B cell (primary cell): ENCODE measurements at regions not wholly inside any gene's neighbourhood (a gene's known extent, or its start where the extent isn't known, plus 50 kb on each side); places are given as distances from the start of the nearest gene placed in this dataset.

ENCODE experiments used
- ATAC-seq: fragments of 200-7000 bp; cut with Tn5 transposase; one replicate; pipeline ENCODE4 v1.10.0; 2021; ENCODE audit warnings: low read depth, mild to moderate bottlenecking, moderate number of reproducible peaks, moderate library complexity
- CTCF ChIA-PET: fragments of 350-600 bp; sonication (Branson Sonifier 250); formaldehyde crosslinking; loops from one replicate; lab custom pipeline; 2021; ENCODE audit warnings: antibody characterized with exemption, inconsistent platforms; lab: Charles Lee
- POLR2A ChIA-PET: fragments of 350-600 bp; sonication (Branson Sonifier 250); formaldehyde crosslinking; loops from one replicate; lab custom pipeline; 2021; ENCODE audit warnings: antibody characterized with exemption; lab: Charles Lee
- DNase-seq: peaks from one replicate; pipeline ENCODE4 v3.0.0; 2013
- H2AFZ ChIP-seq: 2 replicates; pipeline ENCODE4 v1.6.1; 2012; ENCODE audit warnings: mild to moderate bottlenecking, low read depth, low read length; ENCODE audit not compliant: insufficient read depth, poor library complexity, severe bottlenecking
- H3K27ac ChIP-seq, 2 donors: 1 replicate in 1 of 2; 2 replicates in 1 of 2; pipeline ENCODE4 v1.5.1; 2012 to 2013; ENCODE audit warnings: low read length in 2 of 2, mild to moderate bottlenecking in 2 of 2, moderate library complexity in 1 of 2
- H3K27me3 ChIP-seq, 4 experiments: fragments of 200-600 bp in 1 of 4; sonication (generic) in 1 of 4; replicated peaks in 1 of 4; 1 replicate in 2 of 4; 2 replicates in 2 of 4; pipeline versions ENCODE4 v1.6.1 to v1.7.0; 2013 to 2016; ENCODE audit warnings: low read length in 3 of 4, mild to moderate bottlenecking in 2 of 4, mixed read lengths in 1 of 4, moderate library complexity in 1 of 4; ENCODE audit not compliant: insufficient read depth in 4 of 4, control insufficient read depth in 3 of 4; ENCODE audit errors: control extremely low read depth in 1 of 4
- H3K36me3 ChIP-seq, 2 experiments: replicated peaks in 1 of 2; 1 replicate in 1 of 2; 2 replicates in 1 of 2; pipeline versions ENCODE4 v1.6.1 to v1.7.1; 2013; ENCODE audit warnings: low read length in 1 of 2; ENCODE audit not compliant: insufficient read depth in 2 of 2, control insufficient read depth in 1 of 2; ENCODE audit errors: control extremely low read depth in 1 of 2, extremely low read depth in 1 of 2
- H3K4me1 ChIP-seq, 2 donors: fragments of 200-600 bp in 1 of 2; sonication (generic) in 1 of 2; 1 replicate in 1 of 2; 2 replicates in 1 of 2; pipeline versions ENCODE4 v1.5.1 to v1.6.1; 2013 to 2017; ENCODE audit warnings: low read length in 2 of 2; ENCODE audit not compliant: control insufficient read depth in 2 of 2, insufficient read depth in 2 of 2
- H3K4me2 ChIP-seq: replicated peaks from 2 replicates; pipeline ENCODE3; 2012; ENCODE audit warnings: mild to moderate bottlenecking, low read depth, low read length; ENCODE audit not compliant: poor library complexity, severe bottlenecking
- H3K4me3 ChIP-seq, 5 experiments: fragments of 200-600 bp in 1 of 5; sonication (generic) in 1 of 5; 1 replicate in 3 of 5; 2 replicates in 2 of 5; pipeline versions ENCODE4 v1.5.1 to v1.7.0; 2011 to 2016; ENCODE audit warnings: low read length in 4 of 5, mild to moderate bottlenecking in 4 of 5, low read depth in 2 of 5, control low read depth in 1 of 5, moderate library complexity in 1 of 5; ENCODE audit not compliant: insufficient read depth in 1 of 5; ENCODE audit errors: control extremely low read depth in 1 of 5, extremely low read depth in 1 of 5
- H3K79me2 ChIP-seq: fragments of 200-600 bp; sonication (generic); one replicate; pipeline ENCODE4 v1.6.0; 2016; ENCODE audit warnings: low read length; ENCODE audit not compliant: control insufficient read depth, insufficient read depth
- H3K9ac ChIP-seq: fragments of 200-600 bp; sonication (generic); 2 replicates; pipeline ENCODE4 v1.6.1; 2017; ENCODE audit warnings: mild to moderate bottlenecking, low read length, moderate library complexity
- H3K9me3 ChIP-seq, 3 donors: one replicate each; pipeline versions ENCODE4 v1.6.1 to v1.7.1; 2013; ENCODE audit warnings: low read length in 2 of 3; ENCODE audit not compliant: control insufficient read depth in 2 of 3, insufficient read depth in 1 of 3; ENCODE audit errors: control extremely low read depth in 1 of 3
- H4K20me1 ChIP-seq: 2 replicates; pipeline ENCODE4 v1.6.0; 2012; ENCODE audit warnings: mild to moderate bottlenecking, low read length; ENCODE audit not compliant: insufficient read depth, control insufficient read depth, poor library complexity, severe bottlenecking
- H3K27ac Mint-ChIP-seq: one replicate; pipeline ENCODE4 v1.8.0; 2021; ENCODE audit warnings: mixed read lengths
- H3K27me3 Mint-ChIP-seq: one replicate; pipeline ENCODE4 v1.8.0; 2021; ENCODE audit warnings: mixed read lengths
- H3K4me1 Mint-ChIP-seq: one replicate; pipeline ENCODE4 v1.8.0; 2021; ENCODE audit warnings: mixed read lengths
- H3K4me3 Mint-ChIP-seq: one replicate; pipeline ENCODE4 v1.8.0; 2021; ENCODE audit warnings: mixed read lengths
- H3K9me3 Mint-ChIP-seq: one replicate; pipeline ENCODE4 v1.8.0; 2022; ENCODE audit warnings: mixed read lengths; ENCODE audit not compliant: insufficient read depth
- EZH2 ChIP-seq: IDR thresholded peaks from 2 replicates; pipeline ENCODE4 v1.6.1; 2012; ENCODE audit warnings: borderline replicate concordance, low read depth, mild to moderate bottlenecking, moderate library complexity, low read length; ENCODE audit not compliant: insufficient read depth, poor library complexity, severe bottlenecking
- WGBS: methylation state at CpG from one replicate; pipeline ENCODE4 v1.1.5; 2013; ENCODE audit warnings: missing lambda C conversion rate; ENCODE audit not compliant: insufficient coverage; 5-methylcytosine and 5-hydroxymethylcytosine counted together
- intact Hi-C: fragments of 100-400 bp; cut with micrococcal nuclease; formaldehyde crosslinking; loops from one replicate; pipeline ENCODE4 v1.10.0; 2022
- TF ChIP-seq, protein P1 (sequence below): fragments of 200-600 bp; IDR thresholded peaks from one replicate; pipeline ENCODE4 v1.8.0; 2022; ENCODE audit warnings: antibody characterized with exemption, mild to moderate bottlenecking

DNA sequence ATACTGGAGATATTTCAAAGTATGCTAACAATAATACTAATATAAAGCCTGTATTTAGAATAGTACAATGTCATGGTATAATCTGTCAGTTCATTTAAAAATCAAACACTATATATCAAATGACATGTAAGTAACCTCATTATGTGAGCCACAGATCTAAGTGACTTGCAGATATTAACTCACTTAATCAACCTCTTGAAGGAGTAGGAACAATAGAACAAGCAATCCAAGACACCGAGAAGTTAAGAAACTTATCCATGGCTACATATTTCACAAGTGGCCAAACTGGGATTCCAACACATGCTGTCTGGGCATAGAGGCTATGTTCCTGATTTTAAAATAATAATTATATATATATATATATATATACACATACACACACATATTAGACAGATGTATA, 554.0 kb downstream of the ARAP2 start:
- no peak overlapping the region for H3K4me3 ChIP-seq
- H3K79me2 ChIP-seq: no peaks in the 10 kb centered on the region
- ChIA-PET POLR2A (no interaction called here), CTCF (no interaction called here)
- no peak overlapping the region for H3K4me3 Mint-ChIP-seq
- no peaks in the 10 kb centered on the region for H3K4me1 Mint-ChIP-seq
- H3K27me3 Mint-ChIP-seq: no peaks in the 10 kb centered on the region
- no peaks in the 10 kb centered on the region for H3K36me3 ChIP-seq
- H3K4me2 ChIP-seq: no peak overlapping the region
- no peaks in the 10 kb centered on the region for H4K20me1 ChIP-seq
- intact Hi-C loops: no loop called here
- no peaks in the 10 kb centered on the region for H3K9me3 Mint-ChIP-seq
- no peak overlapping the region for H2AFZ ChIP-seq
- ATAC-seq (no peak), DNase-seq (no peak)
- H3K27ac Mint-ChIP-seq: no peak overlapping the region
- H3K27ac ChIP-seq: no peak overlapping the region
- no peaks in the 10 kb centered on the region for H3K9me3 ChIP-seq
- TF ChIP-seq, protein P1, sequence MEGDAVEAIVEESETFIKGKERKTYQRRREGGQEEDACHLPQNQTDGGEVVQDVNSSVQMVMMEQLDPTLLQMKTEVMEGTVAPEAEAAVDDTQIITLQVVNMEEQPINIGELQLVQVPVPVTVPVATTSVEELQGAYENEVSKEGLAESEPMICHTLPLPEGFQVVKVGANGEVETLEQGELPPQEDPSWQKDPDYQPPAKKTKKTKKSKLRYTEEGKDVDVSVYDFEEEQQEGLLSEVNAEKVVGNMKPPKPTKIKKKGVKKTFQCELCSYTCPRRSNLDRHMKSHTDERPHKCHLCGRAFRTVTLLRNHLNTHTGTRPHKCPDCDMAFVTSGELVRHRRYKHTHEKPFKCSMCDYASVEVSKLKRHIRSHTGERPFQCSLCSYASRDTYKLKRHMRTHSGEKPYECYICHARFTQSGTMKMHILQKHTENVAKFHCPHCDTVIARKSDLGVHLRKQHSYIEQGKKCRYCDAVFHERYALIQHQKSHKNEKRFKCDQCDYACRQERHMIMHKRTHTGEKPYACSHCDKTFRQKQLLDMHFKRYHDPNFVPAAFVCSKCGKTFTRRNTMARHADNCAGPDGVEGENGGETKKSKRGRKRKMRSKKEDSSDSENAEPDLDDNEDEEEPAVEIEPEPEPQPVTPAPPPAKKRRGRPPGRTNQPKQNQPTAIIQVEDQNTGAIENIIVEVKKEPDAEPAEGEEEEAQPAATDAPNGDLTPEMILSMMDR: no peak
- TF ChIP-seq EZH2: no peak
- no CpG with 5 or more reads among the region's 1 CpG for WGBS
- no peaks in the 10 kb centered on the region for H3K27me3 ChIP-seq
- H3K9ac ChIP-seq: no peak overlapping the region
- H3K4me1 ChIP-seq: no peaks in the 10 kb centered on the region

DNA sequence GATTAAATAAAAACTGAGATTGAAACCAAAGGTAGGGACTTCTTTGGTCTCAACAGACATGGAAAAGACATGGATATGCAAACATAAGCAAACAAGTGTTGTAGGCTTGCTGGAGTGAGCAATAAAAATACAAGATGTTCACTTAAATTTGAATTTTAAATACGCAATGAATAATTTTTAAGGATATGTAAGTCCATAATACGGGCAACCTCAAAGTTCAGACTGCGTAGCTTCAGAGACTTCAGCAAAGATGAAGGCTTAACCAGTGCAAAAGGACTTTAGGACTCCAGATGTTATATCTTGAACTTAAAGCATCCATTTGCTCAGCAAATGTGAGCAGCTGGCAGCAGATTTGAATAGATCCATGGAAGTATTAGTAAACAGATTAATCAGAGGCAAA, 549.3 kb downstream of the ARAP2 start:
- no peaks in the 10 kb centered on the region for H3K9me3 ChIP-seq
- H3K27ac ChIP-seq: no peak overlapping the region
- no peaks in the 10 kb centered on the region for H3K27me3 ChIP-seq
- H4K20me1 ChIP-seq: no peaks in the 10 kb centered on the region
- no peak overlapping the region for H3K4me3 ChIP-seq
- 93% methylated on average over 2 of the region's 3 CpGs for WGBS
- H3K4me1 ChIP-seq: no peaks in the 10 kb centered on the region
- intact Hi-C loops: no loop called here
- H3K27ac Mint-ChIP-seq: no peak overlapping the region
- H2AFZ ChIP-seq: no peak overlapping the region
- H3K4me2 ChIP-seq: no peak overlapping the region
- ChIA-PET POLR2A (no interaction called here), CTCF (no interaction called here)
- H3K4me3 Mint-ChIP-seq: no peak overlapping the region
- H3K9ac ChIP-seq: no peak overlapping the region
- no peaks in the 10 kb centered on the region for H3K36me3 ChIP-seq
- no peaks in the 10 kb centered on the region for H3K9me3 Mint-ChIP-seq
- H3K79me2 ChIP-seq: no peaks in the 10 kb centered on the region
- ATAC-seq: no peak
- H3K27me3 Mint-ChIP-seq: no peaks in the 10 kb centered on the region
- no peak for TF ChIP-seq EZH2
- TF ChIP-seq, protein P1: no peak
- DNase-seq: no peak
- no peaks in the 10 kb centered on the region for H3K4me1 Mint-ChIP-seq
